ENCODE measurements at regions not wholly inside any gene's neighbourhood (a gene's known extent, or its start where the extent isn't known, plus 50 kb on each side); places are given as distances from the start of the nearest gene placed in this dataset.

DNA sequence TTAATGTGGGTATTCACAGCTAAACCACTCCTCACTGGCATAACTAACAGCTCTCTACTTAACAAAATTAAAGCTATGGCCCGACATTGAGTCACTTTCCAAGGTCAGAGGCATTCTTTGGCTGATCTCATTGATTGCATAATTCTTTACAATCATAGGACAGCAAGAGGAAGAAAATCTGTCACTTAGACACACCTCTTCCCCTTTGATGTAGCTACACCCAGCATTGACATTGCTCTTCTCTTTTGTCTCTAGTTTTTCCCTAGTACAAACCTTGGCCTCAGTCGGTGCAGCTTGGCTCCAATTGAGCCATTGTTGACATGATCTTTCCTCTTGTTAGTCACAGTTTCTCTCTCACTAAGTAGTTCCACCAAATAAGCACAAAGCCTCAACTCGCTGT lies 313.3 kb upstream of the ACTRT1 start:
- Histone ChIP-seq H3K36me3 (no peaks in the 10 kb centered on the region), H3K4me3 (no peak overlapping the region), H3K9me3 (no peaks in the 10 kb centered on the region), H3K27me3 (replicated peaks; ENCODE audit: insufficient read depth) (no peaks in the 10 kb centered on the region), H3K27ac (no peak overlapping the region), H3K4me1 (replicated peaks) (no peaks in the 10 kb centered on the region)
- TF ChIP-seq POLR2AphosphoS5 (IDR thresholded peaks at IDR 0.05) (no peak), POLR2A (IDR thresholded peaks at IDR 0.05) (no peak)
- TF ChIP-seq, protein P1, sequence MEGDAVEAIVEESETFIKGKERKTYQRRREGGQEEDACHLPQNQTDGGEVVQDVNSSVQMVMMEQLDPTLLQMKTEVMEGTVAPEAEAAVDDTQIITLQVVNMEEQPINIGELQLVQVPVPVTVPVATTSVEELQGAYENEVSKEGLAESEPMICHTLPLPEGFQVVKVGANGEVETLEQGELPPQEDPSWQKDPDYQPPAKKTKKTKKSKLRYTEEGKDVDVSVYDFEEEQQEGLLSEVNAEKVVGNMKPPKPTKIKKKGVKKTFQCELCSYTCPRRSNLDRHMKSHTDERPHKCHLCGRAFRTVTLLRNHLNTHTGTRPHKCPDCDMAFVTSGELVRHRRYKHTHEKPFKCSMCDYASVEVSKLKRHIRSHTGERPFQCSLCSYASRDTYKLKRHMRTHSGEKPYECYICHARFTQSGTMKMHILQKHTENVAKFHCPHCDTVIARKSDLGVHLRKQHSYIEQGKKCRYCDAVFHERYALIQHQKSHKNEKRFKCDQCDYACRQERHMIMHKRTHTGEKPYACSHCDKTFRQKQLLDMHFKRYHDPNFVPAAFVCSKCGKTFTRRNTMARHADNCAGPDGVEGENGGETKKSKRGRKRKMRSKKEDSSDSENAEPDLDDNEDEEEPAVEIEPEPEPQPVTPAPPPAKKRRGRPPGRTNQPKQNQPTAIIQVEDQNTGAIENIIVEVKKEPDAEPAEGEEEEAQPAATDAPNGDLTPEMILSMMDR (IDR thresholded peaks at IDR 0.05) = no peak
- 54% methylated on average over 3 of the region's 3 CpGs for WGBS
- intact Hi-C loops (cut with DNase I) = no loop called here
- DNase-seq (ENCODE audit: low spot score) = no peak

DNA sequence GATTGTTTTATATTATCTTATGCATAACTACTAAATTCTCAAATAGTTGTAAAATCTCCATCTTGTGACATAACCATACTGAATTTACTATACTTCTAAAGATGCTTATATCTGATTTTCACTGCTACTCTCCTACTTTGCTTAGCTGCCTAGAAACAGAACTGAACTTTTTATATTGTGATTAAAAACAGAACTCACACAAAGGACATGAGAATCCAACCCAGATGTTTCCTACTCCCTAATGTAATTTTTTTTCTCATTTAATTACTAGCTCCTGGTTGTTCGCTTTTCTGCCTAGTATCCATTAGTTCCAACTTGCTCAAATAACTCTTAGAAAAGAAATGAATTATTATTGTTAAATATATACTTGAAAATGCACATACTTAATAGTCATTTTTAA lies 283.5 kb upstream of the ACTRT1 start:
- H3K9me3 ChIP-seq = no peaks in the 10 kb centered on the region
- H3K27me3 ChIP-seq (replicated peaks; ENCODE audit: insufficient read depth) = no peaks in the 10 kb centered on the region
- WGBS = 73% methylated on average over 1 of the region's 1 CpG
- no peak overlapping the region for H3K27ac ChIP-seq
- no peaks in the 10 kb centered on the region for H3K4me1 ChIP-seq (replicated peaks)
- TF ChIP-seq, protein P1 (IDR thresholded peaks at IDR 0.05) = no peak
- TF ChIP-seq POLR2A (IDR thresholded peaks at IDR 0.05) (no peak), POLR2AphosphoS5 (IDR thresholded peaks at IDR 0.05) (no peak)
- intact Hi-C loops (cut with DNase I) = no loop called here
- DNase-seq (ENCODE audit: low spot score) = no peak
- H3K36me3 ChIP-seq = no peaks in the 10 kb centered on the region
- H3K4me3 ChIP-seq = no peak overlapping the region

DNA sequence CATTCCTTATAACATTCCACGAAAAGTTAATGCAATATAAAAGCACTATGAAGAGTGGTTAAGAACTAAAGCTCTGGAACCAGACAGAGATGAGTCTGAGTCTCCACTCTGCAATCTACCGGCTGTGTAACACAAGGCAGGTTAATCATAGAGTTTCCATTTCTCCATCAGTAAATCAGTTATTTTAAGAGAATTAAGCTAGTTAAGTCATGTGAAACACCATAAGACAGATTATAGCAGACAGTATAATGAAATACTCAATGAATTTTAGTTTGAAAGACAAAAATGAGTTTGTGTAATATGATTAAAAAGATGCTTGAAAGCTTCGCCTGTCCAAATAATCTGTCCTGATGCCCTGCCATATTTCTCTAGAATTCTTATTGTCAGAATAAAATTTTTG lies 282.6 kb upstream of the ACTRT1 start:
- no peaks in the 10 kb centered on the region for H3K4me1 ChIP-seq (replicated peaks)
- H3K27ac ChIP-seq = no peak overlapping the region
- TF ChIP-seq POLR2A (IDR thresholded peaks at IDR 0.05) (no peak), POLR2AphosphoS5 (IDR thresholded peaks at IDR 0.05) (no peak)
- TF ChIP-seq, protein P1 (IDR thresholded peaks at IDR 0.05) = no peak
- WGBS = 85% methylated on average over 3 of the region's 3 CpGs
- no peaks in the 10 kb centered on the region for H3K36me3 ChIP-seq
- intact Hi-C loops (cut with DNase I) = no loop called here
- DNase-seq (ENCODE audit: low spot score) = no peak
- H3K27me3 ChIP-seq (replicated peaks; ENCODE audit: insufficient read depth) = no peaks in the 10 kb centered on the region
- no peak overlapping the region for H3K4me3 ChIP-seq
- H3K9me3 ChIP-seq = no peaks in the 10 kb centered on the region

DNA sequence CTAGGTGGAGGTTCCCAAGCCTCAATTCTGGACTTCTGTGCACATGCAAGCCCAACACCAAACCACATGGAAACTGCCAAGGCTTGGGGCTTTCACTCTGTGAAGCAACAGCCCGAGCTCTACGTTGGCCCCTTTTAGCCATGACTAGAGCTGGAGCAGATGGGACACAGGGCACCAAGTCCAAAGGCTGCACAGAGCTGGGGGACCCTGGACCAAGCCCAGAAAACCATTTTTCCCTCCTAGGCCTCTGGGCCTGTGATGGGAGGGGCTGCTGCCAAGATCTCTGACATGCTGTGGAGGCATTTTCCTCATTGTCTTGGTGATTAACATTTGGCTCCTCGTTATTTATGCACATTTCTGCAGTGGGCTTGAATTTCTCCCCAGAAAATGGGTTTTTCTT lies 258.7 kb upstream of the ACTRT1 start:
- H3K9me3 ChIP-seq = no peaks in the 10 kb centered on the region
- no peaks in the 10 kb centered on the region for H3K4me1 ChIP-seq (replicated peaks)
- intact Hi-C loops (cut with DNase I) = no loop called here
- H3K27ac ChIP-seq = no peak overlapping the region
- TF ChIP-seq POLR2AphosphoS5 (IDR thresholded peaks at IDR 0.05) = no peak
- TF ChIP-seq, protein P1 (IDR thresholded peaks at IDR 0.05) = no peak
- TF ChIP-seq POLR2A (IDR thresholded peaks at IDR 0.05) = no peak
- no peak for DNase-seq (ENCODE audit: low spot score)
- no peaks in the 10 kb centered on the region for H3K27me3 ChIP-seq (replicated peaks; ENCODE audit: insufficient read depth)
- no peaks in the 10 kb centered on the region for H3K36me3 ChIP-seq
- no peak overlapping the region for H3K4me3 ChIP-seq
- WGBS = 81% methylated on average over 2 of the region's 3 CpGs

DNA sequence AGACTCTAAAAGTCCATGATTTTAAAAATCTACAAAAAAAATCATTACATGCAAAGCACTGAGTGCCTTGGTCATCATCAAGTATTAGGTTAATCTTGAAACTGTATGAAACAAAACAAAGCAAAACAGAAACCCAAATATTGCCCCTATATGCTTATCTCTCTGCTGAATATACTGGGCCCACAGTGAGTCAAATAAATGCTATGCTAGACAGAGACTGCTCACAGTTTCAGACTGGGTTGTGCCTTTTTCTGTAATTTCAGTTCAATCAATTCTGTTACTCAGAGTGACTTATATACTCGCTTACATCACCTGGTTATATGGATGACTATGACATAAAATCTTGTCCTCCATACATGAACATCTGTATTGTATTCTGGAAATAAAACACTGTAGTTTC lies 257.1 kb upstream of the ACTRT1 start:
- no peak for DNase-seq (ENCODE audit: low spot score)
- no peaks in the 10 kb centered on the region for H3K4me1 ChIP-seq (replicated peaks)
- no peaks in the 10 kb centered on the region for H3K27me3 ChIP-seq (replicated peaks; ENCODE audit: insufficient read depth)
- H3K9me3 ChIP-seq = no peaks in the 10 kb centered on the region
- no peak overlapping the region for H3K4me3 ChIP-seq
- intact Hi-C loops (cut with DNase I) = no loop called here
- TF ChIP-seq, protein P1 (IDR thresholded peaks at IDR 0.05) = no peak
- no peak for TF ChIP-seq POLR2A (IDR thresholded peaks at IDR 0.05)
- no peak for TF ChIP-seq POLR2AphosphoS5 (IDR thresholded peaks at IDR 0.05)
- WGBS = 100% methylated on average over 1 of the region's 1 CpG
- H3K27ac ChIP-seq = no peak overlapping the region
- H3K36me3 ChIP-seq = no peaks in the 10 kb centered on the region

Measured in prostate gland (tissue), 2 donors.